ENCODE measurements at regions not wholly inside any gene's neighbourhood (a gene's known extent, or its start where the extent isn't known, plus 50 kb on each side); places are given as distances from the start of the nearest gene placed in this dataset.

- DNase-seq: no peak
Measured at GRCh38 chr12:94032368-94032767, 116.0 kb upstream of the PLXNC1 start.

GRCh38 chr12:94033101-94033500 lies 115.3 kb upstream of the PLXNC1 start:
- DNase-seq: no peak

GRCh38 chr12:94033784-94034183 lies 114.6 kb upstream of the PLXNC1 start:
- DNase-seq: no peak

- no peak for DNase-seq
Measured at GRCh38 chr12:94037444-94037843, 110.9 kb upstream of the PLXNC1 start.

GRCh38 chr12:94038605-94039004 lies 109.8 kb upstream of the PLXNC1 start:
- DNase-seq: no peak

- DNase-seq: no peak
Measured at GRCh38 chr12:94039199-94039840, 109.1 kb upstream of the PLXNC1 start.

GRCh38 chr12:94039914-94040313 lies 108.5 kb upstream of the PLXNC1 start:
- no peak for DNase-seq

- no peak for DNase-seq
Measured at GRCh38 chr12:94041850-94042249, 106.5 kb upstream of the PLXNC1 start.

- no peak for DNase-seq
Measured at GRCh38 chr12:94042321-94042720, 106.1 kb upstream of the PLXNC1 start.

- no peak for DNase-seq
Measured at GRCh38 chr12:94046626-94047410, 101.6 kb upstream of the PLXNC1 start.

- no peak for DNase-seq
Measured at GRCh38 chr12:94047781-94048567, 100.4 kb upstream of the PLXNC1 start.

- no peak for DNase-seq
Measured at GRCh38 chr12:94048757-94049156, 99.6 kb upstream of the PLXNC1 start.

GRCh38 chr12:94049718-94050117 lies 98.7 kb upstream of the PLXNC1 start:
- DNase-seq: no peak

- no peak for DNase-seq
Measured at GRCh38 chr12:94053676-94054075, 94.7 kb upstream of the PLXNC1 start.

GRCh38 chr12:94055528-94055927 lies 92.8 kb upstream of the PLXNC1 start:
- DNase-seq: no peak

- DNase-seq: no peak
Measured at GRCh38 chr12:94056419-94057158, 91.8 kb upstream of the PLXNC1 start.

GRCh38 chr12:94057262-94058151 lies 90.9 kb upstream of the PLXNC1 start:
- DNase-seq: no peak

GRCh38 chr12:94059394-94060368 lies 88.7 kb upstream of the PLXNC1 start:
- no peak for DNase-seq

GRCh38 chr12:94062194-94062593 lies 86.2 kb upstream of the PLXNC1 start:
- no peak for DNase-seq

- no peak for DNase-seq
Measured at GRCh38 chr12:94062796-94063635, 85.4 kb upstream of the PLXNC1 start.

Data from right hindlimb (tissue), 1 donor.